Activated CD4-positive, alpha-beta T cell treated with anti-CD3 and anti-CD28 coated beads, Interleukin-2, amount 10 ng/mL, durations not matched to agents 24 days and 14 days (primary cell): ENCODE measurements at regions not wholly inside any gene's neighbourhood (a gene's known extent, or its start where the extent isn't known, plus 50 kb on each side); places are given as distances from the start of the nearest gene placed in this dataset.

Source experiments
- DNase-seq: peaks from one replicate; pipeline ENCODE4 v3.0.0; 2022
- H3K27ac Mint-ChIP-seq: one replicate; pipeline ENCODE4 v1.8.0; 2022; ENCODE audit warnings: mild to moderate bottlenecking, mixed read lengths
- H3K27me3 Mint-ChIP-seq: one replicate; pipeline ENCODE4 v1.8.0; 2022; ENCODE audit warnings: mixed read lengths
- H3K36me3 Mint-ChIP-seq: one replicate; pipeline ENCODE4 v1.8.0; 2022; ENCODE audit warnings: low read depth, mild to moderate bottlenecking, mixed read lengths
- H3K4me1 Mint-ChIP-seq: one replicate; pipeline ENCODE4 v1.8.0; 2021; ENCODE audit warnings: mixed read lengths
- H3K4me3 Mint-ChIP-seq: one replicate; pipeline ENCODE4 v1.8.0; 2022; ENCODE audit warnings: mild to moderate bottlenecking, moderate library complexity, mixed read lengths
- H3K9me3 Mint-ChIP-seq: one replicate; pipeline ENCODE4 v1.8.0; 2021; ENCODE audit warnings: mixed read lengths
- intact Hi-C: fragments of 100-400 bp; cut with micrococcal nuclease; formaldehyde crosslinking; loops from one replicate; pipeline ENCODE4 v1.15.1; 2023

DNA sequence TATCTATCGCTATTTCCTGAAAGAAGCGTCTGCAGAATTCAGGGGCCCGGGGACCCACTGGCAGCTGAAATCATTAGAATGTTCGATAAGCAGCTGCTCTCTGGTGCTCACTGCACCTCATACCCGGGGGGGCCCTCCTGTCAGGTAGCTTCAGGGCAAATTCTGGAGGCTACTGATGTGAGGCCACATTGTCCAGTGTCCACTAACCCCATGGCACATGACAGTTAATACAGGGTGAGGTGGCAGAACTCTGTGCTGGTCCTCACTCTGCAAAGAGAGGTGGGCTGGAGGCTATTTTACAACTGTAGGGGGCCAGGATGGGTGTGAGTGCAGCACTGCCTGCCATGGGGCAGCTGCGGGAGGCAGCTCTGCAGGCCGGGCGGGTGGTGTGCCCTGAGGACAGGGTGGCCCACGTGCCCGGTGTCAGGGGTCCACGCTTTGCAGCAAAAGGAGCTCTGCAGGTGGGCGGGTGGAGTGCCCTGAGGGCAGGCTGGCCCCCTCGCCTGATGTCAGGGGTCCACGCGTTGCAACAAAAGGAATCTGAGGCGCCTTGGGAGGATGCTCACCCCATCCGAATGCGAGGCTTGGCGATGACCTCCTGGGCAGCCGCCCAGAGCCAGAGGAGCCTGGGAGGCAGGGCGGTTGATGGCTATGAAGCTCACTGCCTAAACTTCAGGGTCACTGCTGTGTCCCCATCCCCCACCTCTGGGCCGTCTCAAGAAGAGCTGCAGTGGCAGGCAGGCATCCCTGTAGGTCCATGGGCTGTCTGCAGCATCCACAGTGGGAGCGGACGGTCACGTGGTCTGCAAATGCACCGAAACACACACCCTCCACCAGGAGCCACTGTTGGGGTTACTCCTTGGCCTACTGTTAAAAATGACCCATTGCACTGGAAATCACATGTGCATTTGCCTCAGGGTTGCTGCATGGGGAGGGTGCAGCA, 207.0 kb upstream of the SALL3 start:
- H3K36me3 Mint-ChIP-seq = no peaks in the 10 kb centered on the region
- no peaks in the 10 kb centered on the region for H3K9me3 Mint-ChIP-seq
- DNase-seq = no peak
- H3K27ac Mint-ChIP-seq = no peak overlapping the region
- intact Hi-C loops = no loop called here
- no peaks in the 10 kb centered on the region for H3K4me1 Mint-ChIP-seq
- no peaks in the 10 kb centered on the region for H3K27me3 Mint-ChIP-seq
- H3K4me3 Mint-ChIP-seq = no peak overlapping the region

DNA sequence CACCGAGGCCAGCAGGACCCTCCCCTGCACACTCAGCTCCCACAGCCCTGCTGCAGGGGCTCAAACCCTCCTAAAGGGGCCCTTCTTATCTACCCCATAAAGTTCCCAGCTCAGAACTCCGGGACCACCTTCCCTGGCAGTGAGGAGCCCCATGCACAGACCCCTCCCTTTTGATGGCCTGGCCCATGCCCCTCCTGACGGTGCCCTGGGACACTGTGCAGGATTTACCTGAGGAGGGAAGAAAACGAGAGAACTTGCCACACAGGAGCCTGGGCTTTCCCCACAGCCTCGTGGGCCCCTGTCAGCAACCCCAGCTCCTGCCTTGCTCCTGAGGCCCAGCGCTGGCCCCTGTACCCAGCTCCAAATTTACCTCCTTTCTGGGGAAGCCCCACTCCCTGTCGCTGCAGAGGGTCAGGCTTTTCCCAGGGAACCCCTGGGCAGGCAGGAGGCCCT, 206.3 kb upstream of the SALL3 start:
- intact Hi-C loops = no loop called here
- H3K36me3 Mint-ChIP-seq = no peaks in the 10 kb centered on the region
- H3K9me3 Mint-ChIP-seq = no peaks in the 10 kb centered on the region
- no peak overlapping the region for H3K27ac Mint-ChIP-seq
- no peak overlapping the region for H3K4me3 Mint-ChIP-seq
- H3K4me1 Mint-ChIP-seq = no peaks in the 10 kb centered on the region
- no peak for DNase-seq
- H3K27me3 Mint-ChIP-seq = no peaks in the 10 kb centered on the region

DNA sequence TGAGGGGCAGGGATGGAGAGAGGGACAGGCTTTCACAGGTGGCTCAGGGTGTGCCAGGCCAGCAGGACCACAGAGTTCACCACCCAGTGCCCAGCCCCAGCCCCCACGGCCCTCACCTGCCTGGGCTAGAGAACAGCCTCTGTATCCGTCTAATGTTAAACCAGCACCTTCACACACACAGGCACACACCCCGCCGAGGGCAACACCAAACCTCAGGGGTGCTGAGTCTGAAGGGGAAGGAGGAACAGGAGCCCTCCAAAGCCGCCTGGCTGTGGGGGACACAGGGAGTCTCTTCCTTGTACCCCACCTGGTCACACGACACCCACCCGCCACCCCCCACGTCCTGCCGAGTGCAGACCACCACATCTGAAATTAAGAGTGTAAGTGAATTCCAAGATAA, 205.8 kb upstream of the SALL3 start:
- H3K4me3 Mint-ChIP-seq = no peak overlapping the region

DNA sequence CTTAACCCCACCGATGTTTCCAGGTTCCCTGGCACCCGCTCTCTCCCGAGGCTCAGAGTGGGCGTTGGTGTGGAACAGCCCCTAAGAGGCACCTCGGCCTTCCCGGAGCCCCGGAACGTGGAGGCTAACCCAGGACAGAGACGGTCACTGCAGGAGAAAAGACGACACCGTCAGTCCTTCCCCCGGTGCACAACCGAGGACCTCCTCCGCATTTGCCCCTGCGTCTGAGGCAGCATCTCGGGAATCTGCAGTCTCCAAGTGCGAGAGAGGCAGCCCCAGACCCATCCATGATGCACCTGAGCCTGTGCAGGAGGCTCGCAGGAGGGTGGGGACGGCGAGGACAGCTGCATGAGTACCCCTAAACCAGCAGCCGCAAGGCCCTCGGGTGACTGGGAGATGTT, 204.9 kb upstream of the SALL3 start:
- no peak overlapping the region for H3K27ac Mint-ChIP-seq
- H3K4me3 Mint-ChIP-seq = no peak overlapping the region
- H3K36me3 Mint-ChIP-seq = no peaks in the 10 kb centered on the region
- no peak for DNase-seq
- H3K4me1 Mint-ChIP-seq = no peaks in the 10 kb centered on the region
- intact Hi-C loops = no loop called here
- H3K27me3 Mint-ChIP-seq = no peaks in the 10 kb centered on the region
- H3K9me3 Mint-ChIP-seq = no peaks in the 10 kb centered on the region

More for the DNA sequence above, 205.8 kb upstream of the SALL3 start:
- Mint-ChIP-seq H3K27ac (no peak overlapping the region), H3K36me3 (no peaks in the 10 kb centered on the region), H3K4me1 (no peaks in the 10 kb centered on the region), H3K9me3 (no peaks in the 10 kb centered on the region), H3K27me3 (no peaks in the 10 kb centered on the region)
- DNase-seq = no peak
- intact Hi-C loops = no loop called here

DNA sequence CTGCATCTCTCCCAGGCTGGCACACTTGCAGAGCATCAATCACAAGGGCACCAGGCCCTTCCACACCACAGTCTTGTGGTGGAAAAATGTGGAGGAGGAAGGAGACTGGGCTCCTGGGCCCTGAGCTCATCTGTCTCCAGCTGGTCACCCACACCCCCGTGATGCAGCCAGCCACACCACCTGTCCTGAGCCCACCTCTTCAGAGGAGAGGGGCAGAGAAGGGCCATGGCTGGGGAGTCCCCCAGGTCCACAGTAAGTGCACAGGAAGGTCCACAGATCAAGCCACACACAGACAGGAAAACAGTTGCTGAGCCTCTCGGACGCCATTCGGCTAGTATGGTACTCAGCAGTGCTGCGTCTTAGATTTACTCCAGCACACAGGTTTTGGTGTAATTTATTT, 203.5 kb upstream of the SALL3 start:
- no peak for DNase-seq
- Mint-ChIP-seq H3K27me3 (no peaks in the 10 kb centered on the region), H3K4me3 (no peak overlapping the region), H3K36me3 (no peaks in the 10 kb centered on the region), H3K9me3 (no peaks in the 10 kb centered on the region), H3K27ac (no peak overlapping the region), H3K4me1 (no peaks in the 10 kb centered on the region)
- intact Hi-C loops = no loop called here

DNA sequence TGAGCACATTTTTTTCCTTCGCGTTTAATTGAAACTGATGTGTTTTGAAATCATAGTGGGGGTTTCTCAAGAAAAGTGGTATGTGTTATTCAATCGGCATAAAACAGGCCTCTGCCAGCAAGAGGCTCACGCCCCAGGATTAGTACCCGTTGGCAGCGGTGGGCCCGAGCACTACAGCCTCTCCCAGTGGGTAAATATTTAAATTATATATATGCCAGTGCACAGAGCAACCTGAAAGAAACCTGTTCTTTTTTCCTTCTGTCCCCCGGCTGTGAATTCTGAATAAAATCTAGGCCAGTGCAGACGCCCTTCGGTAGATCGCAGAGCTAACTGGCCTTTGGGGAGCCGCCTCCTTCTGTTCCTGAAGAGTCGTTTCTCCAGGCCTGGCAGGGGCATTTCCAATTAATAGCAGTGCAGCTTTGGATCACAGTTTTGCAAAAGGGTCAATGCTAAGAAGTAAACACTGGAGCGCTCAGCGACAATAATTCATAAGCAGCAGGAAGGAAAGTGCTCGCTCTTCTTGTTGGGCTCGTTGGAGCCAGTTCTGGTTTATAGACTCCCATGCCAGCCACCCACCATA, 202.8 kb upstream of the SALL3 start:
- DNase-seq = no peak
- Mint-ChIP-seq H3K36me3 (no peaks in the 10 kb centered on the region), H3K4me1 (no peaks in the 10 kb centered on the region), H3K27me3 (no peaks in the 10 kb centered on the region), H3K9me3 (no peaks in the 10 kb centered on the region), H3K4me3 (no peak overlapping the region), H3K27ac (no peak overlapping the region)
- intact Hi-C loops = no loop called here

DNA sequence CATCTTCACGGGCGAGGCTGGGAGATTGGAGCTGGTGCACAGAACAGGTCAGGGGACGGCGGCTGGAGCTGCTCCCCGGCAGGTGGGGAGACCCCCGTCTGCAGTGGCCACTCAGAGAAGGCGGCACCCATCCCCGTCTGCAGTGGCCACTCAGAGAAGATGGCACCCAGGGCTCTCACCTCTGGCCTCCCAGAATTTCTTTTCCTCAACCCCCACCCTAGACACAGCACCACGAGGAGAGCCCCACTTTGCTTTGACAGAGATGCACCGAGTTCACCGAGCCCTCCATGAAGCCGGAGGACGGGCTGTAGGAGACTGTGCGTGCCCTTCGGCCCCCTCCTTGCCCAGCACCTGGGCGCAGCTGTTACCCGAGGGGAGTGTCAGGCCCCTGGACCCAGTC, 201.6 kb upstream of the SALL3 start:
- Mint-ChIP-seq H3K4me1 (no peaks in the 10 kb centered on the region), H3K36me3 (no peaks in the 10 kb centered on the region), H3K4me3 (no peak overlapping the region), H3K27me3 (no peaks in the 10 kb centered on the region), H3K27ac (no peak overlapping the region), H3K9me3 (no peaks in the 10 kb centered on the region)
- intact Hi-C loops = no loop called here
- no peak for DNase-seq

DNA sequence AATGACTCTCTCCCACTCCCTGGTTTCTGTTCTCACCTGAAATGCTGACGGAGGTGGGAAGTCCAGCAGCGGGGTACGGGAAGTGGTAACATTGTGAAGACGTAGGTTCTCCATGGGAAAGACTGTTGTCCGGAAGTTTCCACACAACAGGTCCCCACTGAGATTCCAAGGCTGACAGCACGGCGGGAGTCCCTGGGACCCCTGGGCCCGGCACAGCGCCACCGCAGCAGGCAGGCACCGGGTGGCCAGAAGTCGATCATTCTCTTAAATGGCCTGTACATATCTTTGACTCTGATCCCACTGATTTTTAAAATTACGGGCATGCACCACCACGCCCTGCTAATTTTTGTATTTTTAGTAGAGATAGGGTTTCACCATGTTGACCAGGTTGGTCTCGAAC, 201.0 kb upstream of the SALL3 start:
- Mint-ChIP-seq H3K27ac (no peak overlapping the region), H3K9me3 (no peaks in the 10 kb centered on the region), H3K36me3 (no peaks in the 10 kb centered on the region), H3K4me1 (no peaks in the 10 kb centered on the region), H3K4me3 (no peak overlapping the region), H3K27me3 (no peaks in the 10 kb centered on the region)
- DNase-seq = no peak
- intact Hi-C loops = no loop called here

DNA sequence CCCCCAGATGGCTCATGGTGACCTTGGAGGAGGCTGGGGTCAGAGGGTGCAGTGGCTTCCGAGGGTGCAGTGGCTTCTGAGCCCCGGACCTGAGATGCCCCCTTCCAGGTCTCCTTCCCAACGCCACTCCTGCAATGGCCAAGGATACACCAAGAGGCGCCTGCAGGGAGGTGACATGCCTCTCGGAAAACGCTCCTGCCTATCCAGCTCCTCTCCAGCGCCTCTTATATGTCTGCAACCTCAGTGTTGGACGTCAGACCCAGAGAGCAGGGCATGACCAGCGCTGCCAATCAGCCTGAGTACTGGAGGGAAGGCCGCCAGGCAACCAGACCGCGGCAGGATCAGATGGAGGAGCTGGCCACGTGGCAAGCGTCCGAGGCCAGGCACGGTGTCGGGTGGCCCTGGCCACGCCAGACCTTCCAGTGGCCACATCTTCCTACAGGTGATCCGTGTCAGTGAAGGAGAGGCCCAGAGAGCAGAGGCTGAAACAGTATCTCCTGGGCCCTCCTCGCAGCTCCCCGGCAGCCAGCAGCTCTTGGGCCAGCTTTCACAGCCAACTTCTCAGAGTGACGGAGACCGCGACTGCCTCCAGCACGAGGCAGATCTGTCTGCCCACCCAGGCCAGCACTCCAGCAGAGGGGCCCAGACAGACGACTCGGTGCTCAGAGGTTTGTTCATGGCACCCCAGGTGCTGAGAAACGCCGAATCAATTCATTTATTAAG, 199.5 kb upstream of the SALL3 start:
- no peaks in the 10 kb centered on the region for H3K27me3 Mint-ChIP-seq
- no peaks in the 10 kb centered on the region for H3K36me3 Mint-ChIP-seq
- H3K27ac Mint-ChIP-seq = no peak overlapping the region
- no peak for DNase-seq
- no peaks in the 10 kb centered on the region for H3K9me3 Mint-ChIP-seq
- H3K4me1 Mint-ChIP-seq = no peaks in the 10 kb centered on the region
- intact Hi-C loops = no loop called here
- H3K4me3 Mint-ChIP-seq = no peak overlapping the region

DNA sequence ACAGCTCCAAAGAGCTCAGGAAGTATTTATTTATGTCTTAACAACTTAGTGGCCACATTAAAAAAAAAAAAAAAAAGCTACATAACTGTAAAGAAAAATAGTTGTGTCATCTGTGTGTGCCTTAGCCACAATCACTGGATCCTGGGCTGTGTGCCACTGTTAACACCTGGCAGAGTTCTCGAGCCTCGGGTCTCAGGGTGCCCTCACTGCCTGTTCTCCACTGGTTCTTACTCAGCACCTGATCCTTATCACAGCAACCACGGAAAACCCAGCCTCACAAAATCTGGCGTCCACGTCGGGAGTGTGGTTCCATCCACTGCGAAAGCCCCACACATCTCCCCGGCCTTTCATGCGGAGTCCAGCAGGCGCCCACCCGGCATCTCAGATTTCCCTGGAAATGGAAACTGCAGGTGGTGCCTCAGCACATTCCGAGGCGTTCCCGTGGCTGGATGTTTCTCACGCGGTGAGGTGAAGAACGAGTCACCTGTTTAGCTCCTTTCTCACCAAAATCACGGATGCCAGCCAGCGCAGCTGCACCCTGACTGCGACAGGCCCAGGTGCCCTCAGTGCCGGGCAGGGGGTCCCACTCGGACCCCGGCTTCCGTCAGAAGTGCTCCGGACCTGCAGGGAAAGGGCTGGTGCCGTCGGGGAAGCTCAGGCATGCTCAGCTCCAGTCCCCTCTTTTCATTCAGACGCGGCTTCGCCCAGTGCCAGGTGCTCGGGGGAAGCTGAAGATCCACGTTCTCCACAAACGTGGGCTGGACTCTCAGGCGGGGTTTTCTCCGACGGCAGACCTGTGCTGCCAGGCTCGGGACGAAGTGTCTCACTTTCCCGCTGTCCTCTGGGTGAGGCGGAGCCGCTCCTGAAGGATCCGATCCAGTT, 198.7 kb upstream of the SALL3 start:
- DNase-seq = no peak
- Mint-ChIP-seq H3K27ac (no peak overlapping the region), H3K4me1 (no peaks in the 10 kb centered on the region), H3K36me3 (no peaks in the 10 kb centered on the region), H3K9me3 (no peaks in the 10 kb centered on the region), H3K4me3 (no peak overlapping the region), H3K27me3 (no peaks in the 10 kb centered on the region)
- intact Hi-C loops = no loop called here

DNA sequence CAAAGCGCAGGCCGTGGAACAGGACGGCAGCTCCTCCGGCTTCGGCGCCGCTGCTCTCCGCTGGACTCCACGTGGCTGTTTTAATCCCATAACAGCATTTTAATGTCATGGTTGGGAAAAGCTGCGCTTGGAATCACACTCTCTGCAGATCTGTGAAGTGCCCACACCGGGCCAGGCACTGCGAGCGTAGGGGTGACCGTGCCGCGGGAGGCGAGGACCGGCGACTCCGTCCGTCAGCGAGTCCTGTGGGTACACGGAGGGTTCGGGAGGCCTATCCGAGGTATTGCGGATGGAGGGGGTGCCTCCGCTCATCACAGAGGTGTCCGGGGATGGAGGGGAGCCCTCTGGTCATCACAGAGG, 198.0 kb upstream of the SALL3 start:
- no peaks in the 10 kb centered on the region for H3K4me1 Mint-ChIP-seq
- no peaks in the 10 kb centered on the region for H3K27me3 Mint-ChIP-seq
- intact Hi-C loops = no loop called here
- H3K27ac Mint-ChIP-seq = no peak overlapping the region
- no peak overlapping the region for H3K4me3 Mint-ChIP-seq
- no peaks in the 10 kb centered on the region for H3K9me3 Mint-ChIP-seq
- H3K36me3 Mint-ChIP-seq = no peaks in the 10 kb centered on the region
- no peak for DNase-seq

DNA sequence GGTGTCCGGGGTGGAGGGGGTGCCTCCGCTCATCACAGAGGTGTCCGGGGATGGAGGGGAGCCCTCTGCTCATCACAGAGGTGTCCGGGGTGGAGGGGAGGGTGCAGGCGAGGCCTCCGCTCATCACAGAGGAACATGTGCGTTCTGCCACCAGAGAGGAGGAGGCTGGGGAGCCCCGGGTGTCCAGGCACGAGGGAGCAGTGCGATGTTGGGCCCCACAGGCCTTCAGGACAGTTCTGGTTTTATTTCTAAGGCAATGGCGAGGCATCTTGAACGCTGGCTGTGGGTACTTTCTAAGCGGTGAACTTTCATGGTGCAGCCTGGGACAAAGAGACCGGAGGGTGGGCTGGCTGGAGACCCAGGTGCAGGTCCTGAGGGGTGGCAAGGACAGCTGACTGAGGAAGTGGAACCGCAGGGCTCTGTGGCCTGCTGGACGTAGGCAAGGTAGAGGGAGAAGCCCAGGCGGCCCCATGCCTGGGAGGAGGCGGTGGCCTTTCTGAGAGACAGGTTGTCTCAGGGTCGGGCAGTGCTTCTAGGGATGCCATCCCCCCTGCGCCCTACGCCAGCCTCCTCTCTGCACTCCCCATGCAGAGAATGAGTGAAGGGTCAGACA, 196.6 kb upstream of the SALL3 start:
- Mint-ChIP-seq H3K4me3 (no peak overlapping the region), H3K4me1 (no peaks in the 10 kb centered on the region), H3K9me3 (no peaks in the 10 kb centered on the region), H3K27ac (no peak overlapping the region), H3K36me3 (no peaks in the 10 kb centered on the region), H3K27me3 (no peaks in the 10 kb centered on the region)
- no peak for DNase-seq
- intact Hi-C loops = no loop called here

DNA sequence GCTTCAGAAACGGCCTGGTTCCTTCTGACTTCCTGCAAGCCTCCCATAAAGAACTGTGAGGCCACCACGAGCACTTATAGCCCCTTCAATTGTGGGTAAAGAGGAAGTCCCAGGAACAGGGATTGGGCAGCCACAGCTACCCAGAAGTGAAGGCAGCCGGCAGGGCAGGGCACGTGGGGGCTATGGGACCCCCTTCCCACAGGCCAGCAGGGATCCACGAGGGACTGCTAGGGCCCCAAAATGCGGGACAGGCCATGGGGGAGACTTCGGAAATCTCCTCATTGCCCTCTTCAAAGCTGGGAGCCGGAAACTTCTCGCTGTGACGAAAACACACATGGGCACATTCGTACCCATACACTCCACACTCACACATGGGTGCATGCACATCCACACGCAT, 196.1 kb upstream of the SALL3 start:
- H3K4me1 Mint-ChIP-seq = no peaks in the 10 kb centered on the region
- H3K27me3 Mint-ChIP-seq = no peaks in the 10 kb centered on the region
- H3K36me3 Mint-ChIP-seq = no peaks in the 10 kb centered on the region
- H3K4me3 Mint-ChIP-seq = no peak overlapping the region
- no peak for DNase-seq
- no peaks in the 10 kb centered on the region for H3K9me3 Mint-ChIP-seq
- intact Hi-C loops = no loop called here
- no peak overlapping the region for H3K27ac Mint-ChIP-seq
